Right lobe of liver (tissue), 4 donors: ENCODE measurements at regions not wholly inside any gene's neighbourhood (a gene's known extent, or its start where the extent isn't known, plus 50 kb on each side); places are given as distances from the start of the nearest gene placed in this dataset.

Experiments
- CTCF ChIP-seq, 4 donors: fragments of 200-600 bp in 3 of 4; fragments of 450-650 bp in 1 of 4; IDR thresholded peaks; one replicate each; pipeline versions ENCODE4 v1.5.1 to v1.8.0; 2016 to 2022; ENCODE audit warnings: antibody characterized with exemption in 4 of 4, mild to moderate bottlenecking in 2 of 4
- POLR2A ChIP-seq: fragments of 450-650 bp; IDR thresholded peaks from one replicate; pipeline ENCODE4 v1.6.1; 2017; ENCODE audit warnings: antibody characterized with exemption, mild to moderate bottlenecking
- donor health status: DM: no; HTN: no; CAD: no.
- donor health status: DM: no; HTN: no; CAD: no.
- donor health status: DM: no; HTN: yes; CAD: no.

GRCh38 chr7:42522227-42522991, 285.4 kb upstream of the GLI3 start:
- TF ChIP-seq CTCF (IDR thresholded peaks at IDR 0.05), result no peak
- no peak for TF ChIP-seq POLR2A
